ENCODE measurements at regions not wholly inside any gene's neighbourhood (a gene's known extent, or its start where the extent isn't known, plus 50 kb on each side); places are given as distances from the start of the nearest gene placed in this dataset.

DNA sequence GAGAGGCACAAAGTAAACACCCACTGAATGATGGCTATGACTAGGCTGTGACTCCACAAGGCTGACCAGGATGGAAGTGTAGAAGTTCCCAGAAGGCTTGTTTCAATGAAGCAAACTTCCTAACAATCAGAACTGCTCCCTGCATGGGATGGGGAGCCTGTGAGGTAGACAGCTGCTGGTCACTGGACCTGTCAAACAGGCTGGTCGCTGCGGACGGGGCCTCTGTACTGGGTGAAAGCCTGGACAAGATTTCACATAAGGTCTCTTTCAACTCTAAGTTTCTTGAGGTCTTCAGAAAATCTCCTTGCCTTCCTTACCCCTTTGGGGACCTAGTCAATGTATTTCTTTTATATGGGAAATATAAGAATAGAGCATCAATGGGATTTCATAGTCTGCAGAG, 438.2 kb downstream of the BUD13 start:
- TF ChIP-seq, protein P1, sequence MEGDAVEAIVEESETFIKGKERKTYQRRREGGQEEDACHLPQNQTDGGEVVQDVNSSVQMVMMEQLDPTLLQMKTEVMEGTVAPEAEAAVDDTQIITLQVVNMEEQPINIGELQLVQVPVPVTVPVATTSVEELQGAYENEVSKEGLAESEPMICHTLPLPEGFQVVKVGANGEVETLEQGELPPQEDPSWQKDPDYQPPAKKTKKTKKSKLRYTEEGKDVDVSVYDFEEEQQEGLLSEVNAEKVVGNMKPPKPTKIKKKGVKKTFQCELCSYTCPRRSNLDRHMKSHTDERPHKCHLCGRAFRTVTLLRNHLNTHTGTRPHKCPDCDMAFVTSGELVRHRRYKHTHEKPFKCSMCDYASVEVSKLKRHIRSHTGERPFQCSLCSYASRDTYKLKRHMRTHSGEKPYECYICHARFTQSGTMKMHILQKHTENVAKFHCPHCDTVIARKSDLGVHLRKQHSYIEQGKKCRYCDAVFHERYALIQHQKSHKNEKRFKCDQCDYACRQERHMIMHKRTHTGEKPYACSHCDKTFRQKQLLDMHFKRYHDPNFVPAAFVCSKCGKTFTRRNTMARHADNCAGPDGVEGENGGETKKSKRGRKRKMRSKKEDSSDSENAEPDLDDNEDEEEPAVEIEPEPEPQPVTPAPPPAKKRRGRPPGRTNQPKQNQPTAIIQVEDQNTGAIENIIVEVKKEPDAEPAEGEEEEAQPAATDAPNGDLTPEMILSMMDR (IDR thresholded peaks at IDR 0.05) = no peak
- no peak for TF ChIP-seq POLR2AphosphoS5 (IDR thresholded peaks at IDR 0.05; ENCODE audit: low read depth, low read length)
- TF ChIP-seq, protein P2, sequence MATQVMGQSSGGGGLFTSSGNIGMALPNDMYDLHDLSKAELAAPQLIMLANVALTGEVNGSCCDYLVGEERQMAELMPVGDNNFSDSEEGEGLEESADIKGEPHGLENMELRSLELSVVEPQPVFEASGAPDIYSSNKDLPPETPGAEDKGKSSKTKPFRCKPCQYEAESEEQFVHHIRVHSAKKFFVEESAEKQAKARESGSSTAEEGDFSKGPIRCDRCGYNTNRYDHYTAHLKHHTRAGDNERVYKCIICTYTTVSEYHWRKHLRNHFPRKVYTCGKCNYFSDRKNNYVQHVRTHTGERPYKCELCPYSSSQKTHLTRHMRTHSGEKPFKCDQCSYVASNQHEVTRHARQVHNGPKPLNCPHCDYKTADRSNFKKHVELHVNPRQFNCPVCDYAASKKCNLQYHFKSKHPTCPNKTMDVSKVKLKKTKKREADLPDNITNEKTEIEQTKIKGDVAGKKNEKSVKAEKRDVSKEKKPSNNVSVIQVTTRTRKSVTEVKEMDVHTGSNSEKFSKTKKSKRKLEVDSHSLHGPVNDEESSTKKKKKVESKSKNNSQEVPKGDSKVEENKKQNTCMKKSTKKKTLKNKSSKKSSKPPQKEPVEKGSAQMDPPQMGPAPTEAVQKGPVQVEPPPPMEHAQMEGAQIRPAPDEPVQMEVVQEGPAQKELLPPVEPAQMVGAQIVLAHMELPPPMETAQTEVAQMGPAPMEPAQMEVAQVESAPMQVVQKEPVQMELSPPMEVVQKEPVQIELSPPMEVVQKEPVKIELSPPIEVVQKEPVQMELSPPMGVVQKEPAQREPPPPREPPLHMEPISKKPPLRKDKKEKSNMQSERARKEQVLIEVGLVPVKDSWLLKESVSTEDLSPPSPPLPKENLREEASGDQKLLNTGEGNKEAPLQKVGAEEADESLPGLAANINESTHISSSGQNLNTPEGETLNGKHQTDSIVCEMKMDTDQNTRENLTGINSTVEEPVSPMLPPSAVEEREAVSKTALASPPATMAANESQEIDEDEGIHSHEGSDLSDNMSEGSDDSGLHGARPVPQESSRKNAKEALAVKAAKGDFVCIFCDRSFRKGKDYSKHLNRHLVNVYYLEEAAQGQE (IDR thresholded peaks at IDR 0.05; ENCODE audit: insufficient read depth in 1 of 2, low read depth in 2 of 2, low read length in 1 of 2) = no peak
- no peak for TF ChIP-seq TCF7L2 (IDR thresholded peaks at IDR 0.05; ENCODE audit: low read depth, low read length)
- no peak for TF ChIP-seq SIN3A (IDR thresholded peaks at IDR 0.05; ENCODE audit: borderline replicate concordance, insufficient read depth, low read depth, low read length)
